ENCODE measurements at regions not wholly inside any gene's neighbourhood (a gene's known extent, or its start where the extent isn't known, plus 50 kb on each side); places are given as distances from the start of the nearest gene placed in this dataset.

DNA sequence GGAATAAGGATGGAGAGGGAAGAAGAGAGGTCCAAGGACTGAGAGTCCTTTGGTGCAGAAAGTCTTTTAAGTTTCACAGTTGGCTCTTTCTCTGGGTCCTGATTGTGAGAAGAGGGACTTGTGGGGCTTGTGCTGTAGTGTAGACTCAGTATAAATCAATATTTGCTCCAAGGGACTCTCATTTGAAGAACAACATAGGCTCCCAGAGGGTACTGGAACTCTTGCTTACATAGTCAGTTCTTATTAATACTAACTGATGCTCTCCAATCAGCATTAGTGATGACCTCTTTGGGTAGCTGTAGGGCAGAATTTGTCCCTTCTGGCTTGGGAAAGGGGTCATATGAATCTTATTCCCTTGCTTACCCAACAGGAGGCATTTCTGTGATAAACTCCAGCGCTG is 62.5 kb upstream of the CXCL14 start:
- no peak for DNase-seq (ENCODE audit: low read depth in 3 of 3, low spot score in 2 of 3)

DNA sequence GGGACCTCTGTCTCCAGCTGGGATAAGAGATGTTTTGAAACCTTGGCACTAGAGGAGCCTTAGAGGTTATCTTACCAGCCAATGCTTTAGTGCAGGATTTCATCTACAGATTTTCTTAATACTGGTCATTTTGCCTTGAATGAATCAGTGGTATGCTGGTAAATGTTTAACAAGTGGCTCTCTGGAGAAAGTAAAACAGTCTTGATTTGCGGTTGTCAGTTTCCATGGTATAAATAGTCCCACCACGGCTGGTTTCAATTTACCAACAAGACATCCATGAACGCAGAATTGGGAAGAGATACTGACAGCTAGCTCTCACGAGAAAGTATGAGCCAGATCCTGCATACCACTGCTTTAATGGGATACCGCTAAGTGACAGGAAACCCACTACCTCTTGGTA is 56.7 kb upstream of the CXCL14 start:
- peak in 1 of 3 donors; percentile 13 for DNase-seq (ENCODE audit: low read depth in 3 of 3, low spot score in 2 of 3)

DNA sequence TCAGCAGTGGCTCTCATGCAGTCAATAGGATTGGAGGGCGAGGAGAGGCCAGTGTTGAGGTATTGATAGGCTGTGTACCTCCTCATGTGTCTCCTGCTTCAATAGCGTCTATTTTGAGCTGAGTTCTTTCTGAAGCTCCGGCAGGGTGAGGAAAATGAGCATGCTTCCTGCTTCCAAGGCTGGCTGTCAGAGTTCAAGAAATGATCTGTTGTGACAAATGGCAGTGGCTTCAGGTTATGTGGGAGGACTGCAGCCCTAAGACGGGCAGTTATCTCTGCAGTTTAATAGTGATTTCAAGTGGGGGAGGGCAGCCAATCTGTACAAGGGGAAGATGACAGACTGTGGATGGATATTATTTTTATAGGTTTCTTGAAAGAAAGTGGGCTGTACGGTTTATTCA is 54.0 kb upstream of the CXCL14 start:
- no peak for DNase-seq (ENCODE audit: low read depth in 3 of 3, low spot score in 2 of 3)

DNA sequence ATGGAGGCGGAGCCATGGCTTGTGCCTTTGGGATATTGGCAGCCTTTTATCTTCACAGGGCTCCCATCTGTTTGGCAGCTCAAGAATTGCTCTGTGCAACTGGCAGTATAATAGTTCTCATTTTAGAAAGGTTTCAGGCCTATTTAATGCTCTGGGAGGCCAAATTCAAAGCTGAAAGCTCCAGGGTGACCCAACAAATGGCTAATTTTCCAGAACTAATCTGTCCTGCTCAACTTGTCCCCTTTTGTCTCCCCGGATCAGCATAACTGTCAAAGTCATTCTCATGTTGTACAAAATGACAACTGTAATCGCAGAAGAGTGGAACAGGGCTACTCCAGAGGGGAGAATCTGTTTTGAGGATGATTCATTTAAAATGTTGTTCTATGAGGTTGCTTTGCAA is 52.6 kb upstream of the CXCL14 start:
- no peak for DNase-seq (ENCODE audit: low read depth in 3 of 3, low spot score in 2 of 3)

DNA sequence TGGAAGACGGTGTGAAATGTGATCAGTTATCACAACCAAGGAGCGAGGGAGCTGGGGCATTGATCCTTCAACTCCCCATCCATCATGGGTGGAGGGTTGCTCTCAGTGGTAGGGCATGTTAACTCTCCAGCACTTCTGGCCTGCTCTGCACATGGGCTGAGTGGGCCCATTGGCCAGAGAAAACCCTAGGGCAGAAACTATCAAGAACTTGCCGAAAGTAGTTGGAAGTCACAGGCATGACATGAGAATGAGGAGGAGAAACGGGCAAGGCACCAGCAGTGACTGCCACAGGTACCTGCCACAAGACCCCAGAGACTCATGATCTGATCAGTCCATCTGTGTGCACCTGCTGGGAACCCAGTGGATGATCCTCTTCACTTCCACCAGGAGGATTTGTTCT is 50.9 kb upstream of the CXCL14 start:
- DNase-seq (ENCODE audit: low read depth in 3 of 3, low spot score in 2 of 3): no peak

DNA sequence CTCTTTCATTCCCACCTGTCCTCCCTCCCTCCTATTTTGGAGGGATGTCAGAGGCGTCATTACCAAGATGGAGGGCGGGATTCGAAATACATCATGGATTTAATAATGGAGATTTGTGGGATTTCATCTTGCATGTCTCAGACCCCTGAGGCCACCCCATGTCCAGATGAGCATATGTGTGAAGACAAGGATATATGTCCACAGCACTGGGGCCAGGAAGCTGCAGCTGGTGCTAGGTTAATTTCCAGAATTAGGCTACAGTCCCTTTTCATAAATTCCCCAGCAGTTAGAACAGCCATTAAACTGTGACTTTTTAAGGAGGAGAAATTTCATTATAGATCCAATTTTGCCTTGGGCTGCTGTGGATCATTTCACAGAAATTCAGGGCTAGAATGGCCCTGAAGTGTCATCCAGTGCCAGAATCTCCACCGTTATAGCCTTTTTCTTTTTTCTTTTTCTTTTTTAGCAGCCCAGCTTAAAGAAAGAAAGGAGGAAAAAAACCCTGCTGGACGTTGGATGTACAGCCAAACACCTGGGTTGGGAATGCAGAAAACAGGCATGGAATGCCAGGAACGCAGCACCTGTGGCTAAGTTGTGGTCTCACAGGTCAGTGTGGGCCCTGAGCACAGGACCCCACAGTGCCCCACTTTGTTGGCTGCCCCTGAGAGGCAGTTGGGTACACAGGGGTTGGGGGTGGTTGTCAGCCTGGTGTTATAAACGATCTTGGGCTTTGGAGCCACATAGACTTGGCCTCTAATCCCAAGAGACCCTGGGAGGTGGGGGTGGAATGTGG is 50.2 kb upstream of the CXCL14 start:
- no peak for DNase-seq (ENCODE audit: low read depth in 3 of 3, low spot score in 2 of 3)

Data from right renal cortex interstitium (tissue), 3 donors.